Colonic mucosa (tissue), 4 donors: ENCODE measurements at regions not wholly inside any gene's neighbourhood (a gene's known extent, or its start where the extent isn't known, plus 50 kb on each side); places are given as distances from the start of the nearest gene placed in this dataset.
"Not testable (repeated sequence)": the region's sequence is repeated elsewhere in the genome, so short reads cannot be mapped to it uniquely, and the experiment has no call there.

Experiments used
- DNase-seq: peaks from one replicate; pipeline ENCODE4 v3.0.0-alpha.2; 2020
- H3K27ac ChIP-seq: fragments of 200-600 bp; one replicate; pipeline ENCODE4 v1.8.0; 2021
- H3K27me3 ChIP-seq: fragments of 200-600 bp; one replicate; pipeline ENCODE4 v1.8.0; 2021
- H3K36me3 ChIP-seq: fragments of 200-600 bp; one replicate; pipeline ENCODE4 v1.8.0; 2021
- H3K4me1 ChIP-seq: fragments of 200-600 bp; one replicate; pipeline ENCODE4 v1.8.0; 2021; ENCODE audit warnings: mild to moderate bottlenecking
- H3K4me3 ChIP-seq: fragments of 200-600 bp; one replicate; pipeline ENCODE4 v1.8.0; 2021
- H3K9ac ChIP-seq, 2 donors: one replicate each; pipeline ENCODE4 v1.7.0; 2013; ENCODE audit warnings: control low read depth in 2 of 2, low read depth in 2 of 2, low read length in 2 of 2
- H3K9me3 ChIP-seq: fragments of 200-600 bp; one replicate; pipeline ENCODE4 v1.8.0; 2021
- intact Hi-C: fragments of 100-400 bp; cut with DNase I; formaldehyde crosslinking; loops from one replicate; pipeline ENCODE4 v1.14.1; 2022
- TF ChIP-seq, protein P1 (sequence below): fragments of 200-600 bp; IDR thresholded peaks from one replicate; pipeline ENCODE4 v1.8.0; 2022; ENCODE audit warnings: antibody characterized with exemption, mild to moderate bottlenecking
- donor health status: healthy.
- donor health status: DM: no; HTN: no; CAD: no.
- donor health status: DM: no; HTN: no; CAD: no.

DNA sequence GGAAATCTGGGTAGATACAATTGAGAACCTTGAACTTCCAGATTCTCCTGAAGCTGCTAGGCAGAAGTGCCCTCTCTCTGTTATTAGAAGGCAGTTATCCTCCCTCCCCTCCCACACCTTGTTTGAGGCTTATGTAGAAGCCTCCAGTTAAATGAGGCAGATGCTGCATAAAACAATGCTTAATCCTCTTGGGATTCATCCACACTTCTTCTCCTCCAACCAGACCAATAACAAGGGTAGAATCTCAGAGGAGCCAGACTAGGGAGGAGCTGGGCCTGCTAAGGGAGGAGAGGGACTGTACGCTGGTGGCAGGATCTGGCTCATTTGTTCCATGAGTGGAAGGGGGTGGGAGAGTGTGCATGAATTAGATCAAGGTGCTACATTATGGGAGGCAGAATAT is 88.3 kb upstream of the PRR23C start:
- intact Hi-C loops, result no loop called here
- H3K27me3 ChIP-seq, result no peaks in the 10 kb centered on the region
- no peaks in the 10 kb centered on the region for H3K9me3 ChIP-seq
- no peak overlapping the region for H3K4me3 ChIP-seq
- H3K9ac ChIP-seq, result no peak overlapping the region
- no peaks in the 10 kb centered on the region for H3K36me3 ChIP-seq
- DNase-seq, result no peak
- H3K27ac ChIP-seq, result no peak overlapping the region
- TF ChIP-seq, protein P1, sequence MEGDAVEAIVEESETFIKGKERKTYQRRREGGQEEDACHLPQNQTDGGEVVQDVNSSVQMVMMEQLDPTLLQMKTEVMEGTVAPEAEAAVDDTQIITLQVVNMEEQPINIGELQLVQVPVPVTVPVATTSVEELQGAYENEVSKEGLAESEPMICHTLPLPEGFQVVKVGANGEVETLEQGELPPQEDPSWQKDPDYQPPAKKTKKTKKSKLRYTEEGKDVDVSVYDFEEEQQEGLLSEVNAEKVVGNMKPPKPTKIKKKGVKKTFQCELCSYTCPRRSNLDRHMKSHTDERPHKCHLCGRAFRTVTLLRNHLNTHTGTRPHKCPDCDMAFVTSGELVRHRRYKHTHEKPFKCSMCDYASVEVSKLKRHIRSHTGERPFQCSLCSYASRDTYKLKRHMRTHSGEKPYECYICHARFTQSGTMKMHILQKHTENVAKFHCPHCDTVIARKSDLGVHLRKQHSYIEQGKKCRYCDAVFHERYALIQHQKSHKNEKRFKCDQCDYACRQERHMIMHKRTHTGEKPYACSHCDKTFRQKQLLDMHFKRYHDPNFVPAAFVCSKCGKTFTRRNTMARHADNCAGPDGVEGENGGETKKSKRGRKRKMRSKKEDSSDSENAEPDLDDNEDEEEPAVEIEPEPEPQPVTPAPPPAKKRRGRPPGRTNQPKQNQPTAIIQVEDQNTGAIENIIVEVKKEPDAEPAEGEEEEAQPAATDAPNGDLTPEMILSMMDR, result no peak
- H3K4me1 ChIP-seq, result no peaks in the 10 kb centered on the region

DNA sequence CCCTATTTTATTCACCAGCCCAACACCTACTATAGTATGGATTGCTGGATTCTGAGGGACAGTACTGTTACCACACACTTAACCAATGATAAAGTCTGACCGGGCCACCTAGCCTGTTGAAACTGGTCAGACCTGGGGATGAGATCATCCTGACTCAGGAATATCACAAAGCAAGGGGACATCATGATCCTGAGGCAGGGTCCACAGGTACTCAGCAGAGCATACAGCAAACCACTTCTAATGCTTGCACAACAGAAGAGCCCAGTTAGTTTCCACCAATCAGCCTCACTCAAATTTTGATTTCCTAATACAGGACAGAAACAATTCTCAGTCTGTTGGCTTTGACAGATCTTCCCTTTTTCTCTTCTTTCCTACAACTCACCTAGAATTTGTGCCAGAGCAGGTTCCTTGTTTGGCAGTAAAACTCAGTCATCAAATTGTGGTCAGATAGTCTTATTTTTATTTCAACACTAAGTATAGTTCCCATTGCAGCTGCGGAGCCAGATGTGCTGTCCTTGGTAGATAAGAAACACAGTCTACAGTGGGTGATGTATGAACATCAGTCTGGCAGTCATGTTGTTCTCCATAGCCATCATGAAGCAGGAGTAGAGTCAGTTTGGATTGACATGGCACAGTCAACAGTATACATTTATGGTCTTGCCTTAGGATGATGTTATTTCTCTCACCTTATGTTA is 90.1 kb upstream of the PRR23C start:
- H3K9ac ChIP-seq, result no peak overlapping the region
- no peak for DNase-seq

DNA sequence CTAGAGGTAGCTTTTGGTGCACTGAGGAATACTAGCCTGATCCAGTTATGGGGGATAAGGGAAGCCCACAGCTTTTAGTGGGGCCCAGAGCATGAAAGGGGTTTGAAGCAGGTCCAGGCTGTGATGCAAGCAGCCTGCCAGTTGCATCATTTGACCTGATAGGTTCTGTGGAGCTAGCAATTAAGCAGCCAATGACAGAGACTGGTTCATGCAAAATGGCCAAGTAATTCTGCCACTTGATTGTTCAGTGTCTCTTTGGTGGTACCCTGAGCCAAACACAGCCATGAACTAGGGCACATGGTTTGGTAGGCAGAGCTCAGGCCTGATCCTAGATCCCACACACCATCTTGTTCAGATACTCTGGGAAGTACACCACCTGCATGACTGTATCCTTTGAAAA is 91.0 kb upstream of the PRR23C start:
- no peaks in the 10 kb centered on the region for H3K36me3 ChIP-seq
- intact Hi-C loops, result no loop called here
- no peaks in the 10 kb centered on the region for H3K4me1 ChIP-seq
- no peak overlapping the region for H3K9ac ChIP-seq
- DNase-seq, result no peak
- TF ChIP-seq, protein P1, result no peak
- no peak overlapping the region for H3K4me3 ChIP-seq
- no peak overlapping the region for H3K27ac ChIP-seq
- no peaks in the 10 kb centered on the region for H3K27me3 ChIP-seq
- no peaks in the 10 kb centered on the region for H3K9me3 ChIP-seq

More for the DNA sequence above, 90.1 kb upstream of the PRR23C start:
- no peaks in the 10 kb centered on the region for H3K27me3 ChIP-seq
- H3K27ac ChIP-seq, result no peak overlapping the region
- no peak overlapping the region for H3K4me3 ChIP-seq
- H3K9me3 ChIP-seq, result no peaks in the 10 kb centered on the region
- no peaks in the 10 kb centered on the region for H3K36me3 ChIP-seq
- intact Hi-C loops, result no loop called here
- TF ChIP-seq, protein P1, result no peak
- no peaks in the 10 kb centered on the region for H3K4me1 ChIP-seq

DNA sequence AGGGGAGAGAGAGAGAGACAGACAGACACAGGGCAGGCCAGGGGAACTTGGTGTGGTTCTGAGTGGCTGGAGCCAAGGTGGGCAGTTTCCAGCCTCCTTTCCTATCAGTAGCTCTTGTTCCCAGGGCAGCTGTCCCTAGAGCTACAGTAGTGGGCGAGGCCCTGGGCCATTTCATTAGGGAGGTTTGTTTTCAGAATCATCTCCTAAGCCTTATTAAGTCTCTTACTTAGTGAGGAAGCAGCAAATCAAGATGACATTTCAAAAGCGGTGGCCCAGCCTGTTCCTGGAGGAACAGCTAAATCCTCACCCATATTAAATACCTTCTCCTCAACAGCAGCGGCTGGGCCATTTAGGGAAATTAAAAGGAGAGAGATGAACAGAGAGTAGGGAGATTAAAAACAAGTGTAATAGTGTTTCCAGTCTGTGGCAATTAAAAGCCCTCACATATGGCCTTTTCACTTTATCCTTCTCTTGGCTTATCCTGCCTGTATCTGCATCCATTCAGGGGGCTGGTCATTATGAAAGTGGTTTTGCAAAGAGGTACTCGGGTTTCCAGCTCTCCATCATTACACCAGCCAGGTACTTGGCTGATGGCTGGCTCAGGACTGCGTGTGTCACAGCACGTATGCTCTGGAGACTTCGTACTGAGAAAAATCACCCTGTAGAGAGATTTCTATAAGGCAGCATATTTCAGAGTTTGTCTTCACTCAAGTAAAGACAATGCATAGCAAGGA is 91.9 kb upstream of the PRR23C start:
- Histone ChIP-seq H3K4me3 (no peak overlapping the region), H3K9me3 (no peaks in the 10 kb centered on the region), H3K4me1 (no peaks in the 10 kb centered on the region), H3K9ac (no peak overlapping the region), H3K27ac (no peak overlapping the region), H3K36me3 (no peaks in the 10 kb centered on the region), H3K27me3 (no peaks in the 10 kb centered on the region)
- TF ChIP-seq, protein P1, result no peak
- no peak for DNase-seq
- intact Hi-C loops, result no loop called here

DNA sequence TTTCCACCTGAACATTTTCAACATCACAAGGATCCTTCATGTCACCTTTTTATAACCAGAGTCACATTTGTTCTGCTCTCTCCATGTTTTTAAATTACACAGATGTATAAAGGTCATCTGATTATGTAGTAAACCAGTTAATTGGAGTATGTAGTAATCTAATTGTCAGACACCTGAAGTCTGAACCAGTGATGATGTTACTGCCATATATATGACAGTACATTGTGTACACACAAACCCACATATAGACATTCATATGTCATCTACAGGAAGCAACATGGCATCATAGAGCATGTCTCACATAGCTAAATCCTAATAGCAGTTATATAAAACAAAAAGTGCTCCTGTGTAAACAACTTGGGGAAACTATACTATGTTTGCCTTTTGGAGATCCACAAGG is 95.9 kb upstream of the PRR23C start:
- no peaks in the 10 kb centered on the region for H3K9me3 ChIP-seq
- no peaks in the 10 kb centered on the region for H3K4me1 ChIP-seq
- no peaks in the 10 kb centered on the region for H3K27me3 ChIP-seq
- no peak for DNase-seq
- H3K9ac ChIP-seq, result no peak overlapping the region
- intact Hi-C loops, result no loop called here
- TF ChIP-seq, protein P1, result no peak
- H3K27ac ChIP-seq, result no peak overlapping the region
- no peaks in the 10 kb centered on the region for H3K36me3 ChIP-seq
- no peak overlapping the region for H3K4me3 ChIP-seq

DNA sequence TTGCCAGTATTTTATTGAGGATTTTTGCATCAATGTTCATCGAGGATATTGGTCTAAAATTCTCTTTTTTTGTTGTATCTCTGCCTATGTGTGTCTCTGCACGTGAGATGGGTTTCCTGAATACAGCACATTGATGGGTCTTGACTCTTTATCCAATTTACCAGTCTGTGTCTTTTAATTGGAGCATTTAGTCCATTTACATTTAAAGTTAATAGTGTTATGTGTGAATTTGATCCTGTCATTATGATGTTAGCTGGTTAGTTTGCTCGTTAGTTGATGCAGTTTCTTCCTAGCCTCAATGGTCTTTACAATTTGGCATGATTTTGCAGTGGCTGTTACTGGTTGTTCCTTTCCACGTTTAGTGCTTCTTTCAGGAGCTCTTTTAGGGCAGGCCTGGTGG is 101.3 kb upstream of the PRR23C start:
- H3K4me3 ChIP-seq, H3K27ac ChIP-seq, DNase-seq, intact Hi-C loops, H3K27me3 ChIP-seq, H3K9ac ChIP-seq, H3K9me3 ChIP-seq, H3K36me3 ChIP-seq, H3K4me1 ChIP-seq: not testable (repeated sequence)
